Smooth muscle cell (in vitro differentiated cells): ENCODE measurements at regions not wholly inside any gene's neighbourhood (a gene's known extent, or its start where the extent isn't known, plus 50 kb on each side); places are given as distances from the start of the nearest gene placed in this dataset.

Experiments
- DNase-seq: peaks from one replicate; lab custom pipeline; 2025; ENCODE audit not compliant: unreplicated experiment; lab: John Stamatoyannopoulos, UW
- H2AFZ ChIP-seq: fragments of 200-600 bp; sonication (generic); 2 replicates; pipeline ENCODE4 v1.6.0; 2016; ENCODE audit warnings: antibody characterized with exemption, low read depth, mild to moderate bottlenecking
- H3F3A ChIP-seq: fragments of 200-600 bp; sonication (generic); 2 replicates; pipeline ENCODE4 v1.6.0; 2017; ENCODE audit warnings: antibody characterized with exemption, low read depth
- H3K27ac ChIP-seq: fragments of 200-600 bp; sonication (generic); 2 replicates; pipeline ENCODE4 v1.5.1; 2016; ENCODE audit warnings: low read depth, mild to moderate bottlenecking
- H3K27me3 ChIP-seq: fragments of 200-600 bp; sonication (generic); 2 replicates; pipeline ENCODE4 v1.6.1; 2016; ENCODE audit warnings: low read depth, mild to moderate bottlenecking
- H3K36me3 ChIP-seq: fragments of 200-600 bp; sonication (generic); 2 replicates; pipeline ENCODE4 v1.5.1; 2016; ENCODE audit warnings: low read depth
- H3K4me1 ChIP-seq: fragments of 200-600 bp; sonication (generic); 2 replicates; pipeline ENCODE4 v1.5.1; 2016; ENCODE audit warnings: low read depth
- H3K4me2 ChIP-seq: fragments of 200-600 bp; sonication (generic); 2 replicates; pipeline ENCODE4 v1.6.0; 2016; ENCODE audit warnings: mild to moderate bottlenecking
- H3K4me3 ChIP-seq: fragments of 200-600 bp; sonication (generic); 2 replicates; pipeline ENCODE4 v1.5.1; 2016; ENCODE audit warnings: mild to moderate bottlenecking
- H3K79me2 ChIP-seq: fragments of 200-600 bp; sonication (generic); 2 replicates; pipeline ENCODE4 v1.6.0; 2016; ENCODE audit warnings: low read depth, mild to moderate bottlenecking
- H3K9ac ChIP-seq: fragments of 200-600 bp; sonication (generic); 2 replicates; pipeline ENCODE4 v1.6.0; 2016; ENCODE audit warnings: low read depth
- H3K9me3 ChIP-seq: fragments of 200-600 bp; sonication (generic); replicated peaks from 2 replicates; pipeline ENCODE4 v1.5.1; 2016; ENCODE audit warnings: low read depth
- H4K20me1 ChIP-seq: fragments of 200-600 bp; sonication (generic); 2 replicates; pipeline ENCODE4 v1.6.0; 2016; ENCODE audit warnings: low read depth
- CTCF ChIP-seq: fragments of 200-600 bp; sonication (generic); IDR thresholded peaks from 2 replicates; pipeline ENCODE4 v1.5.1; 2017; ENCODE audit warnings: borderline replicate concordance, mild to moderate bottlenecking, antibody characterized with exemption; ENCODE audit not compliant: insufficient read depth, poor library complexity, severe bottlenecking
- WGBS: methylation state at CpG from one replicate; pipeline ENCODE4 v1.1.7; 2016; ENCODE audit warnings: low lambda C conversion rate; 5-methylcytosine and 5-hydroxymethylcytosine counted together

DNA sequence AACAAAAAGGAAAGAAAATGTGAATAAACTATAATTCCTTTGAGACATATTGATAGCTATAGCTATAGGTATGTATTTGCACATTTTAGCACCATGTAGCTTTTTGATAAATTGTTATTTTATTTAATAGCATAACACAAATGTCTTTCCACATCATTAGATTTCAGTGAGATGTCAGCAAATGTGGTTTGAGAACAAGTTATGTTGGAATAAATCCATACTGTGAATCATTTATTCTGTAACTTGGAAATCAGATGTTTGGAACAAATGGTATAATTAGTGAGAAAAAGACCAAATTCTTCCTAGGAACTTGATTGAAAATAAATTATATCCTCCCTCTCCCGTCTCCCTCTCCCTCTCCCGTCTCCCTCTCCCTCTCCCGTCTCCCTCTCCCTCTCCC is 62.8 kb downstream of the NABP1 start:
- Histone ChIP-seq H3F3A (no peaks in the 10 kb centered on the region), H3K27ac (no peak overlapping the region), H3K4me3 (no peak overlapping the region), H3K36me3 (no peaks in the 10 kb centered on the region), H3K9ac (no peak overlapping the region), H3K4me1 (no peaks in the 10 kb centered on the region), H3K27me3 (no peaks in the 10 kb centered on the region), H3K4me2 (no peak overlapping the region), H2AFZ (no peak overlapping the region), H3K79me2 (no peaks in the 10 kb centered on the region), H4K20me1 (no peaks in the 10 kb centered on the region), H3K9me3 (no peaks in the 10 kb centered on the region)
- no CpG with 5 or more reads among the region's 3 CpGs for WGBS
- no peak for DNase-seq
- TF ChIP-seq CTCF: no peak

GRCh38 chr2:191746346-191747169 is 68.6 kb downstream of the NABP1 start:
- H3K27ac ChIP-seq: no peak overlapping the region
- H3K4me2 ChIP-seq: no peak overlapping the region
- H3K9me3 ChIP-seq: no peaks in the 10 kb centered on the region
- H2AFZ ChIP-seq: no peak overlapping the region
- H3K9ac ChIP-seq: no peak overlapping the region
- TF ChIP-seq CTCF: no peak
- WGBS: 84% methylated on average over 7 of the region's 7 CpGs
- DNase-seq: no peak
- H3K27me3 ChIP-seq: no peaks in the 10 kb centered on the region
- H3K4me3 ChIP-seq: no peak overlapping the region
- H3K4me1 ChIP-seq: no peaks in the 10 kb centered on the region
- H3K79me2 ChIP-seq: no peaks in the 10 kb centered on the region
- H3F3A ChIP-seq: no peaks in the 10 kb centered on the region
- H4K20me1 ChIP-seq: no peaks in the 10 kb centered on the region
- no peaks in the 10 kb centered on the region for H3K36me3 ChIP-seq

DNA sequence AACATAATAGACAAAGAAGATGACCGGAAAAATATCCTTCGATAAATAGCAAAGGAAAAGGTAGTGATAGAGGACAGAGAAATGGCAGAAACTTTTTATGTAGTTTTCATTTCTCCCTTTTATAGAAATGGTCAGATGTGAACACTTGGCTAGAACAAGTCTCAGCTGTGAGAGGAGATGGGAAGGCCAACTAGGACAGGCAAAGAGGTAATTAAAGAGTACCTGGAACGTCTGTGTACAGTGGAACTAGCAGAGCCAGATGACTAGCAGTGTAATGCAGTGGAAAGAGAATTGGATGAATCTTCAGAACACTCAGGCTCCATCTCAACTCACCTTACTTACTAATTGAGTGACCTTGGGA is 69.2 kb downstream of the NABP1 start:
- DNase-seq: no peak
- Histone ChIP-seq H3K36me3 (no peaks in the 10 kb centered on the region), H2AFZ (no peak overlapping the region), H3K27ac (no peak overlapping the region), H4K20me1 (no peaks in the 10 kb centered on the region), H3K9ac (no peak overlapping the region), H3F3A (no peaks in the 10 kb centered on the region), H3K27me3 (no peaks in the 10 kb centered on the region), H3K4me2 (no peak overlapping the region), H3K9me3 (no peaks in the 10 kb centered on the region), H3K79me2 (no peaks in the 10 kb centered on the region), H3K4me3 (no peak overlapping the region), H3K4me1 (no peaks in the 10 kb centered on the region)
- 95% methylated on average over 3 of the region's 3 CpGs for WGBS
- TF ChIP-seq CTCF: no peak

- Histone ChIP-seq H3K4me1 (no peaks in the 10 kb centered on the region), H3F3A (no peaks in the 10 kb centered on the region), H3K4me3 (no peak overlapping the region), H2AFZ (no peak overlapping the region), H3K9ac (no peak overlapping the region), H3K4me2 (no peak overlapping the region), H3K27me3 (no peaks in the 10 kb centered on the region), H3K27ac (no peak overlapping the region), H3K9me3 (no peaks in the 10 kb centered on the region), H3K36me3 (no peaks in the 10 kb centered on the region), H3K79me2 (no peaks in the 10 kb centered on the region), H4K20me1 (no peaks in the 10 kb centered on the region)
- 64% methylated on average over 3 of the region's 3 CpGs for whole genome bisulfite sequencing
- no peak for DNase-seq
- TF ChIP-seq CTCF: no peak
Measured at GRCh38 chr2:191748059-191748461, 70.1 kb downstream of the NABP1 start.
